ENCODE measurements at regions not wholly inside any gene's neighbourhood (a gene's known extent, or its start where the extent isn't known, plus 50 kb on each side); places are given as distances from the start of the nearest gene placed in this dataset.

DNA sequence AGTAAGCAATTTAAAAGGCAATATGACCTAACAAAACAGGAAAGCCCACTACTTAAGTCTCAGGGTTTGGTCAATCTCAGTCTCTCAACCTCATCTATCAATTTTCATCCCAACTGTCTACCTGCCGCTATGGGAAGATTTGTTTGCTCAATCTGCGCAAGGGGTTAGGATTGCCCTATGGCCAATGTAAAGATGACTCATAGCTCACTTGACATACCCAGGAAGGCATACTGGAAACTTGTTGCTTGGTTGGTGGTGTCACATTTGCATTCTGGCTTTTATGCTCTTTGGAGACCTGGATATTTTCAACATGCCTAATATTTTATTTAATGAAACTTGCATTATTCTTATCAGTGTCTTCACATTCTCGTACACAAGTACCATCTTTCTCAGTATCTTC, 78.1 kb upstream of the TMEM196 start:
- DNase-seq (ENCODE audit: low read depth): no peak

DNA sequence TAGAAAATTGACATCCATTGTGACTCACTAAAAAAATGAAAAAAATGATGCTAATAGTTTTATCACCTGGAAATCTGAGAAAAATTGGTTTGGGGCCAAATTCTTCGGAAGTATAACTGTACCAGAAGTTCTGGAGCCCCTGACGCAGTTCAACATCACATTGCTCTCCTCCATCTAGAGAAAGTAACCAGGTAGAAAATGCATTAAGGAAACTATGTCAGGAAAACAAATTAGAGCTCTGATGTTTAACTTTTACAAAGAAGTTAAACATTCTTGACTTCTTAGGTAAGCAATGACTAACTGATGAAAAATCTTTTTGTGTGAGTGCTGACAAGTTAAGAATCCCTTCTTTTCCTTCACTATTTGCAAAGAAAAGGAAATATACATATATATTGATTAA, 61.1 kb upstream of the TMEM196 start:
- DNase-seq (ENCODE audit: low read depth): peak; percentile 48

DNA sequence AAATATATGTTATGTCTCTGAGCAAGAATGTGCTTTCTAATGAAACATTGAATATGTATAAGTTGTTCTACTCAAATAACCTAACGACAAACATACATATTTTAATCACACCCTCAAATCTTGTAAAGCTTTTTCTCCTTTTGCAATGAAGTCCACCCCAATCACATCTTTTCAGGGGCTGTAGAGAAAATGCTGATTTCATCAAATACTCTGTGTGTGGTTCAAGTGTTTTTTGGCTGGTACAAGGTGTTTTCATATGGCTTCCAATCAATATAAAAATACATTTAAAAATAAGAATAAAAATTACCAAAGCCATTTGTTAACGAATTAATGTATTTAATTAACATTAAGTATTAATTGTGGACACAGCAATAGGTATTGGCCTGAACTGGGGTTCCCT, 57.2 kb upstream of the TMEM196 start:
- DNase-seq (ENCODE audit: low read depth): no peak
